A549 (cell line): ENCODE measurements at regions not wholly inside any gene's neighbourhood (a gene's known extent, or its start where the extent isn't known, plus 50 kb on each side); places are given as distances from the start of the nearest gene placed in this dataset.

Experiments used
- CEBPB ChIP-seq, 2 experiments: fragments of >200 bp in 1 of 2; sonication (Bioruptor Twin) in 1 of 2; formaldehyde crosslinking in 1 of 2; IDR thresholded peaks; 2 replicates each; pipeline ENCODE4 v1.6.1; 2012 to 2016
- CHD2 ChIP-seq: fragments of 150-350 bp; IDR thresholded peaks from 2 replicates; pipeline ENCODE4 v1.6.1; 2014; ENCODE audit warnings: low read length; ENCODE audit not compliant: partially characterized antibody
- CHD4 ChIP-seq: fragments of 200-600 bp; sonication (generic); IDR thresholded peaks from 2 replicates; pipeline ENCODE4 v1.6.1; 2016; ENCODE audit warnings: antibody characterized with exemption, mild to moderate bottlenecking, borderline replicate concordance
- EP300 ChIP-seq, 2 experiments: fragments of >200 bp; sonication (Bioruptor Twin); formaldehyde crosslinking; IDR thresholded peaks; 2 replicates in 1 of 2; 3 replicates in 1 of 2; pipeline ENCODE4 v1.6.1; 2016 to 2017
- HOXA7 ChIP-seq: fragments of 250-450 bp; sonication (Bioruptor Pico); IDR thresholded peaks from 2 replicates; pipeline ENCODE4 v1.5.0; 2020; ENCODE audit warnings: mild to moderate bottlenecking, moderate library complexity
- JUN ChIP-seq, 2 experiments: fragments of >200 bp; sonication (Bioruptor Twin); formaldehyde crosslinking; IDR thresholded peaks; 2 replicates in 1 of 2; 3 replicates in 1 of 2; pipeline ENCODE4 v1.6.1; 2016 to 2017
- POLR2A ChIP-seq: IDR thresholded peaks from 2 replicates; pipeline ENCODE4 v1.6.1; 2012; ENCODE audit warnings: mild to moderate bottlenecking, low read length
- POLR2AphosphoS2 ChIP-seq: conservative IDR thresholded peaks from 2 replicates; pipeline ENCODE4 v1.6.1; 2012; ENCODE audit warnings: low read length, improper control_type of control experiment, inconsistent platforms
- ZFP36 ChIP-seq: fragments of 450-650 bp; IDR thresholded peaks from 2 replicates; pipeline ENCODE4 v1.6.1; 2014; ENCODE audit warnings: borderline replicate concordance; ENCODE audit not compliant: partially characterized antibody
- TF ChIP-seq, protein P1 (sequence below): fragments of >200 bp; sonication (Bioruptor Twin); formaldehyde crosslinking; IDR thresholded peaks from 3 replicates; pipeline ENCODE4 v1.5.1; 2016
- TF ChIP-seq, protein P2 (sequence below): fragments of 450-650 bp; IDR thresholded peaks from 2 replicates; pipeline ENCODE4 v1.6.1; 2014; ENCODE audit warnings: antibody characterized with exemption

DNA sequence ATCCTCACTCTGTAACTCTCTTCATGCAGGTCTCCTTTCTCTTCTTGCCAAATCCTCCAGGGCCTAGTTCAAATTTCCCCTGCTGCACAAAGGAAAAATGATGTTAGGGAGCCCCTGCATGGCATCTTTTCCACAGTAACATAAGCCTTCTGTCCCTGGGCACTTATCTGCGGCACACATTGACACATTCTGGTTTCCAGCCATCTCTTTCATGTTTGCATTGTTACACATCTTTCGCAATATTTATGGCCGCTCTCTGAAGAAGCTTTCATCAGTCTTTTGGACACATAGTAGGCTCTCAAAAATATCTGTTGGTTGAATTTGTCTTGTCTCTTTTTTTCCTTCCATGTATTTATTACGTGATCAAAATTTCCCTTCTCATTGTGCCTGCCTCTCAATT lies 1806.1 kb upstream of the PIK3C3 start:
- TF ChIP-seq, protein P1, sequence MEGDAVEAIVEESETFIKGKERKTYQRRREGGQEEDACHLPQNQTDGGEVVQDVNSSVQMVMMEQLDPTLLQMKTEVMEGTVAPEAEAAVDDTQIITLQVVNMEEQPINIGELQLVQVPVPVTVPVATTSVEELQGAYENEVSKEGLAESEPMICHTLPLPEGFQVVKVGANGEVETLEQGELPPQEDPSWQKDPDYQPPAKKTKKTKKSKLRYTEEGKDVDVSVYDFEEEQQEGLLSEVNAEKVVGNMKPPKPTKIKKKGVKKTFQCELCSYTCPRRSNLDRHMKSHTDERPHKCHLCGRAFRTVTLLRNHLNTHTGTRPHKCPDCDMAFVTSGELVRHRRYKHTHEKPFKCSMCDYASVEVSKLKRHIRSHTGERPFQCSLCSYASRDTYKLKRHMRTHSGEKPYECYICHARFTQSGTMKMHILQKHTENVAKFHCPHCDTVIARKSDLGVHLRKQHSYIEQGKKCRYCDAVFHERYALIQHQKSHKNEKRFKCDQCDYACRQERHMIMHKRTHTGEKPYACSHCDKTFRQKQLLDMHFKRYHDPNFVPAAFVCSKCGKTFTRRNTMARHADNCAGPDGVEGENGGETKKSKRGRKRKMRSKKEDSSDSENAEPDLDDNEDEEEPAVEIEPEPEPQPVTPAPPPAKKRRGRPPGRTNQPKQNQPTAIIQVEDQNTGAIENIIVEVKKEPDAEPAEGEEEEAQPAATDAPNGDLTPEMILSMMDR: no peak
- TF ChIP-seq, protein P2, sequence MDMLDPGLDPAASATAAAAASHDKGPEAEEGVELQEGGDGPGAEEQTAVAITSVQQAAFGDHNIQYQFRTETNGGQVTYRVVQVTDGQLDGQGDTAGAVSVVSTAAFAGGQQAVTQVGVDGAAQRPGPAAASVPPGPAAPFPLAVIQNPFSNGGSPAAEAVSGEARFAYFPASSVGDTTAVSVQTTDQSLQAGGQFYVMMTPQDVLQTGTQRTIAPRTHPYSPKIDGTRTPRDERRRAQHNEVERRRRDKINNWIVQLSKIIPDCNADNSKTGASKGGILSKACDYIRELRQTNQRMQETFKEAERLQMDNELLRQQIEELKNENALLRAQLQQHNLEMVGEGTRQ: no peak
- TF ChIP-seq JUN (IDR thresholded peaks at IDR 0.05) (no peak), CHD2 (no peak), CEBPB (IDR thresholded peaks at IDR 0.05) (no peak), EP300 (IDR thresholded peaks at IDR 0.05) (no peak), POLR2A (no peak), HOXA7 (no peak), ZFP36 (no peak), POLR2AphosphoS2 (no peak), CHD4 (no peak)
